ENCODE measurements at regions not wholly inside any gene's neighbourhood (a gene's known extent, or its start where the extent isn't known, plus 50 kb on each side); places are given as distances from the start of the nearest gene placed in this dataset.

DNA sequence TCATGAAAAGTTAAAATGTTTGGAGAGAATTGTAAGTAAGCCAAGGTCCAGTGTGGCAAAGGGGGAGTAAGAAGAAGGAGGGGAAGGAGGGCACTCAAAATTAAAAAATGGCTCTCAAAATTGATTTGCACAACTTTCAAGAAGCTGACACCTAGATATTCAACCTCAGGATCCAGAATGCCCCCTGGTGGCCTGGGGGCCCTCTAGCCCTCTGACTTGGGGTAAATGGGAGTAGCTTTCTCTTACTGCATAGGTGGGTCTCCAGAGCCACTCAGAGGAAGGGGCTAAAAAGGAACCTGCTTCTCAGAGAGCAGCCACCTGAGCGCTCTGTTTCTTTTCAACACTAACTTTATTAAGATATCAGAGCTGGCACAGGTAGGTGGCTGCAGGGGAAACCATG lies 968.5 kb downstream of the BCL11A start:
- H3K4me2 ChIP-seq (ENCODE audit: low read depth, low read length): no peak overlapping the region
- H3F3A ChIP-seq (ENCODE audit: insufficient read depth, low read length): no peaks in the 10 kb centered on the region
- H3K9ac ChIP-seq (ENCODE audit: low read length): no peak overlapping the region
- H3K36me3 ChIP-seq (replicated peaks; ENCODE audit: insufficient read depth, low read length): no peaks in the 10 kb centered on the region
- no peaks in the 10 kb centered on the region for H3K27me3 ChIP-seq (replicated peaks; ENCODE audit: insufficient read depth, low read length)
- no peaks in the 10 kb centered on the region for H4K20me1 ChIP-seq (ENCODE audit: insufficient read depth, low read length)
- 0 out of 2 replicates have a peak, but pooled peaks cover 3% of the 10 kb centered on the region for H3K4me1 ChIP-seq (ENCODE audit: low read length)
- TF ChIP-seq EZH2 (optimal IDR thresholded peaks at IDR 0.05; ENCODE audit: low read depth, low read length) (no peak), EZH2phosphoT487 (IDR thresholded peaks at IDR 0.05; ENCODE audit: low read length) (no peak)
- TF ChIP-seq, protein P1, sequence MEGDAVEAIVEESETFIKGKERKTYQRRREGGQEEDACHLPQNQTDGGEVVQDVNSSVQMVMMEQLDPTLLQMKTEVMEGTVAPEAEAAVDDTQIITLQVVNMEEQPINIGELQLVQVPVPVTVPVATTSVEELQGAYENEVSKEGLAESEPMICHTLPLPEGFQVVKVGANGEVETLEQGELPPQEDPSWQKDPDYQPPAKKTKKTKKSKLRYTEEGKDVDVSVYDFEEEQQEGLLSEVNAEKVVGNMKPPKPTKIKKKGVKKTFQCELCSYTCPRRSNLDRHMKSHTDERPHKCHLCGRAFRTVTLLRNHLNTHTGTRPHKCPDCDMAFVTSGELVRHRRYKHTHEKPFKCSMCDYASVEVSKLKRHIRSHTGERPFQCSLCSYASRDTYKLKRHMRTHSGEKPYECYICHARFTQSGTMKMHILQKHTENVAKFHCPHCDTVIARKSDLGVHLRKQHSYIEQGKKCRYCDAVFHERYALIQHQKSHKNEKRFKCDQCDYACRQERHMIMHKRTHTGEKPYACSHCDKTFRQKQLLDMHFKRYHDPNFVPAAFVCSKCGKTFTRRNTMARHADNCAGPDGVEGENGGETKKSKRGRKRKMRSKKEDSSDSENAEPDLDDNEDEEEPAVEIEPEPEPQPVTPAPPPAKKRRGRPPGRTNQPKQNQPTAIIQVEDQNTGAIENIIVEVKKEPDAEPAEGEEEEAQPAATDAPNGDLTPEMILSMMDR (IDR thresholded peaks at IDR 0.05; ENCODE audit: low read length): peak; percentile 47
- H3K27ac ChIP-seq (ENCODE audit: low read length): no peak overlapping the region
- no peaks in the 10 kb centered on the region for H3K79me2 ChIP-seq (ENCODE audit: low read length)
- no peak overlapping the region for H3K4me3 ChIP-seq (ENCODE audit: low read length)
- H3K9me2 ChIP-seq (replicated peaks; ENCODE audit: insufficient read depth, low read length): no peaks in the 10 kb centered on the region
- H2AFZ ChIP-seq (ENCODE audit: low read length): no peak overlapping the region
- H3K9me3 ChIP-seq (replicated peaks; ENCODE audit: insufficient read depth, low read length): no peaks in the 10 kb centered on the region
- peak; percentile 45 for DNase-seq

DNA sequence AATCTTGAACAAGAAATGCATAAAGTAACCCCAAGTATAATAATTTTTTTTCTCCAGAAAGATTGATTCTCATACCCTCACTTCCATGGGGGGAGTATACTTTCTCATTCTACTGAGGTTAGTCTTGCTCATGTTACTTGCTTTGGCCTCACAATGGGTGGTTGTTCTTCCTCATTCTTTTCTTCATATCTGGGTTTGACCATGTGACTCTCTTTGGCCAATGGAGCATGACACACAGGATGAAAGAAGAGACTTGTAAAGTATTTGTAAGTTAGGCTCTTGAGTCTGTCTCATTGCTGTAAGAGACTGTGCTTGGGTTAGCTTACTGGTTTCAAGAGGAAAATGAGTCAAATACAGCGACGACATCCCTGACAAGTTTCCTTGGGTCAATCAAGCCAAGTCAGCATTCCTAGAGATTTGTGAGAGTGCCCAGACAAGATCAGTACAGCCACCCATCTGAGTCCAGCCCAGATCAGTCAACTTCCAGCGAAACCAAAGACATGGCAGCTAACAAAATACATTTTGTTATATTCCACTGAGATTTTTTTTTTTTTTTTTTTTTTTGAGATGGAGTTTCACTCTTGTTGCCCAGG lies 970.2 kb downstream of the BCL11A start:
- no peak for DNase-seq
- no peak for TF ChIP-seq EZH2phosphoT487 (IDR thresholded peaks at IDR 0.05; ENCODE audit: low read length)
- Histone ChIP-seq H3K79me2 (ENCODE audit: low read length) (no peaks in the 10 kb centered on the region), H3K4me3 (ENCODE audit: low read length) (no peak overlapping the region), H3K9me3 (replicated peaks; ENCODE audit: insufficient read depth, low read length) (no peaks in the 10 kb centered on the region), H2AFZ (ENCODE audit: low read length) (no peak overlapping the region), H4K20me1 (ENCODE audit: insufficient read depth, low read length) (no peaks in the 10 kb centered on the region), H3F3A (ENCODE audit: insufficient read depth, low read length) (no peaks in the 10 kb centered on the region), H3K4me1 (ENCODE audit: low read length) (0 out of 2 replicates have a peak, but pooled peaks cover 3% of the 10 kb centered on the region), H3K9me2 (replicated peaks; ENCODE audit: insufficient read depth, low read length) (no peaks in the 10 kb centered on the region), H3K4me2 (ENCODE audit: low read depth, low read length) (no peak overlapping the region), H3K36me3 (replicated peaks; ENCODE audit: insufficient read depth, low read length) (no peaks in the 10 kb centered on the region), H3K27ac (ENCODE audit: low read length) (no peak overlapping the region), H3K27me3 (replicated peaks; ENCODE audit: insufficient read depth, low read length) (no peaks in the 10 kb centered on the region), H3K9ac (ENCODE audit: low read length) (no peak overlapping the region)

DNA sequence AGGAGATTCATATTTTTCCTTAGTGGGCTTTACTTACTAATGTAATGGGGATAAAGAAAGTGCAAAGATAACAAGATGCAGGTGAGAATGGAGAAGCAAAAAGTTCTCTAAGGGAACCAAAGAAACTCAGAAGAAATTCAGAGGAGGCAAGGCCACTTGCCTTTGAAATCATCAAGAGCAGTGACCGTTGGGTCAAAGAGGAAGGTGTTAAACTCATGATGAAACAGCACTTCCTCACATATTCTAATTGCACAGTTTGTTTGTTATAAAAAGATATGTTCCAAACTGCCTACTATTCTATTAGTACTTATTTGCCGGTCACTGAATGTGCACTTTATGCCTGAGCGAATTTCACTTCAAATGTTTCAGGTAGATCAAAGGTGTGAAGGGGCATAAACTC lies 975.1 kb downstream of the BCL11A start:
- H2AFZ ChIP-seq (ENCODE audit: low read length): no peak overlapping the region
- H3K4me2 ChIP-seq (ENCODE audit: low read depth, low read length): no peak overlapping the region
- no peaks in the 10 kb centered on the region for H3K9me2 ChIP-seq (replicated peaks; ENCODE audit: insufficient read depth, low read length)
- no peak overlapping the region for H3K9ac ChIP-seq (ENCODE audit: low read length)
- DNase-seq: no peak
- H3K4me3 ChIP-seq (ENCODE audit: low read length): no peak overlapping the region
- H3K79me2 ChIP-seq (ENCODE audit: low read length): no peaks in the 10 kb centered on the region
- no peaks in the 10 kb centered on the region for H3K36me3 ChIP-seq (replicated peaks; ENCODE audit: insufficient read depth, low read length)
- no peaks in the 10 kb centered on the region for H3F3A ChIP-seq (ENCODE audit: insufficient read depth, low read length)
- no peaks in the 10 kb centered on the region for H4K20me1 ChIP-seq (ENCODE audit: insufficient read depth, low read length)
- no peaks in the 10 kb centered on the region for H3K9me3 ChIP-seq (replicated peaks; ENCODE audit: insufficient read depth, low read length)
- no peaks in the 10 kb centered on the region for H3K27me3 ChIP-seq (replicated peaks; ENCODE audit: insufficient read depth, low read length)
- TF ChIP-seq, protein P1 (IDR thresholded peaks at IDR 0.05; ENCODE audit: low read length): no peak
- TF ChIP-seq EZH2phosphoT487 (IDR thresholded peaks at IDR 0.05; ENCODE audit: low read length) (no peak), EZH2 (optimal IDR thresholded peaks at IDR 0.05; ENCODE audit: low read depth, low read length) (no peak)
- no peak overlapping the region for H3K27ac ChIP-seq (ENCODE audit: low read length)
- H3K4me1 ChIP-seq (ENCODE audit: low read length): 0 out of 2 replicates have a peak, but pooled peaks cover 3% of the 10 kb centered on the region

DNA sequence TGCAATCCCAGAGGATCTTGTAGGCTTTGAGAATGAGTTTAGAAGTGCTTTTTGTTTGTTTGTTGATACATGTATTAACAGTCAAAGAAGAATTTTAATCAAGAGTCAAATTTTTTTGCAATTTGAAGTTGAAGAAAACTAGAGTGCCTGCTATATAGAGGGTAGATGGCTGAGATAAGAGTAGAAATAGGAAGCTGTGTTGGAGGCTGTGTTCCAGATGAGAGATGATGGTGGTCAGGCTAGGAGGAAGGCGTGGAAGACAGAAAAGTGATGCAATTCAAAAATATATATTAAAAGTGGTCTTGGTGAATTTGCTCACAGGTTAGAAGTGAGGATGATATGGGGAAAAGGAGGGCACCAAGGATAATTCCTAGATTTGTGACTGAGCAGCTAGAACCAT lies 978.3 kb downstream of the BCL11A start:
- H3K9ac ChIP-seq (ENCODE audit: low read length): no peak overlapping the region
- H3K27me3 ChIP-seq (replicated peaks; ENCODE audit: insufficient read depth, low read length): no peaks in the 10 kb centered on the region
- no peak for DNase-seq
- no peak overlapping the region for H2AFZ ChIP-seq (ENCODE audit: low read length)
- no peaks in the 10 kb centered on the region for H3K9me3 ChIP-seq (replicated peaks; ENCODE audit: insufficient read depth, low read length)
- H3K36me3 ChIP-seq (replicated peaks; ENCODE audit: insufficient read depth, low read length): no peaks in the 10 kb centered on the region
- no peak overlapping the region for H3K4me3 ChIP-seq (ENCODE audit: low read length)
- H3K4me2 ChIP-seq (ENCODE audit: low read depth, low read length): no peak overlapping the region
- H3K4me1 ChIP-seq (ENCODE audit: low read length): no peaks in the 10 kb centered on the region
- no peaks in the 10 kb centered on the region for H3K9me2 ChIP-seq (replicated peaks; ENCODE audit: insufficient read depth, low read length)
- no peaks in the 10 kb centered on the region for H3F3A ChIP-seq (ENCODE audit: insufficient read depth, low read length)
- H4K20me1 ChIP-seq (ENCODE audit: insufficient read depth, low read length): no peaks in the 10 kb centered on the region
- H3K79me2 ChIP-seq (ENCODE audit: low read length): no peaks in the 10 kb centered on the region
- no peak overlapping the region for H3K27ac ChIP-seq (ENCODE audit: low read length)
- no peak for TF ChIP-seq EZH2 (optimal IDR thresholded peaks at IDR 0.05; ENCODE audit: low read depth, low read length)
- TF ChIP-seq EZH2phosphoT487 (IDR thresholded peaks at IDR 0.05; ENCODE audit: low read length): no peak
- TF ChIP-seq, protein P1 (IDR thresholded peaks at IDR 0.05; ENCODE audit: low read length): no peak

Measured in MM.1S (cell line).